NB4 (cell line): ENCODE measurements at regions not wholly inside any gene's neighbourhood (a gene's known extent, or its start where the extent isn't known, plus 50 kb on each side); places are given as distances from the start of the nearest gene placed in this dataset.

Experiments
- DNase-seq: peaks from one replicate; pipeline ENCODE4 v3.0.0; 2010; ENCODE audit warnings: low read depth
- H3K4me3 ChIP-seq: one replicate; pipeline ENCODE4 v1.5.1; 2011; ENCODE audit warnings: mild to moderate bottlenecking, low read depth, low read length, moderate library complexity
- CTCF ChIP-seq: IDR thresholded peaks from one replicate; pipeline ENCODE4 v1.5.1; 2012; ENCODE audit warnings: low read depth, low read length
- MYC ChIP-seq: IDR thresholded peaks from 2 replicates; pipeline ENCODE4 v1.6.1; 2011; ENCODE audit warnings: low read depth, low read length
- POLR2A ChIP-seq: IDR thresholded peaks from 2 replicates; pipeline ENCODE4 v1.6.1; 2011; ENCODE audit warnings: mild to moderate bottlenecking; ENCODE audit not compliant: insufficient read length; ENCODE audit errors: extremely low read depth
- TF ChIP-seq, protein P1 (sequence below): IDR thresholded peaks from 2 replicates; pipeline ENCODE4 v1.6.1; 2011; ENCODE audit warnings: low read depth, low read length

DNA sequence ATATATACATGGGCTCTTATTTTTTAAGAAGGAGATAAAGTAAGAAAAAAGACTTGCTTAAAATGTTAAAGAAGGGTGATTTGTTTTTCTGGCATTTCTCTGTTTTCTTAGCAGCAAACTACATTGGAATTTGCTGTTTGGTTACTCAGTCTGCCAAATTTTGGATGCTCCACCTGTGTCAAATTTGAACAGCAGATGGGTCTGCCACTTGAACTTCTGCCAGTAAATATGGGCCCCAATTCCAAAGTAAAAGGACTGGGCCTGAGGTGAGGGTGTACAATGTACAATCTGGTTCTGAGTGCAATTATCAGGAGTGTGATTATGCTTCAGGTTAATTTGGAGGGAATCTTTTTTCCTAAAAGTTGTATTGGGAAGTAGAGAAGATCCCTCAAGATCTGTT lies 794.5 kb downstream of the DSC3 start:
- no peak for TF ChIP-seq CTCF
- TF ChIP-seq MYC: no peak
- TF ChIP-seq, protein P1, sequence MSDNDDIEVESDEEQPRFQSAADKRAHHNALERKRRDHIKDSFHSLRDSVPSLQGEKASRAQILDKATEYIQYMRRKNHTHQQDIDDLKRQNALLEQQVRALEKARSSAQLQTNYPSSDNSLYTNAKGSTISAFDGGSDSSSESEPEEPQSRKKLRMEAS: no peak
- TF ChIP-seq POLR2A: no peak
- DNase-seq: no peak
- no peak overlapping the region for H3K4me3 ChIP-seq

GRCh38 chr18:30245766-30246455 lies 796.6 kb downstream of the DSC3 start:
- H3K4me3 ChIP-seq: no peak overlapping the region
- no peak for DNase-seq

GRCh38 chr18:30234755-30235154 lies 807.8 kb downstream of the DSC3 start:
- TF ChIP-seq MYC: no peak
- TF ChIP-seq POLR2A: no peak
- no peak for TF ChIP-seq CTCF
- TF ChIP-seq, protein P1: no peak
- DNase-seq: no peak
- no peak overlapping the region for H3K4me3 ChIP-seq

More at GRCh38 chr18:30245766-30246455, 796.6 kb downstream of the DSC3 start:
- no peak for TF ChIP-seq MYC
- TF ChIP-seq, protein P1: no peak
- TF ChIP-seq POLR2A: no peak
- TF ChIP-seq CTCF: no peak

DNA sequence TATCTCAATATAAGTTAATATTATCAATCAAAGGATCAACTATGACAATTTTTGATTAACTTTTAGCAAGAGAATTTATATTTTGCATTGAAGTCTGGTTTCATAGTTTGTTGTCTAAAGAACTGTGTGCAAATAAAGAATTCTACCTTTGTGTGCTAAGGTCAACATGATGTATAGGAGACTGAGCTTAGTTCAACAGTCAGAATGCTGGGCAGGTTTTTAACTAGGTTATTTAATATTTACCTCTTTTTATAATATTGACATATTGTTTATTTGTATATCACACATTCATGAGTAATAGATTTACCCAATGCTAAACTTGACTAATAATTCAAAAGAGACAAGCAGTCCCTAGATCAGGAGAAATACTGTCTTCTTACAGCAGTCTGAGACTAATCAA lies 831.4 kb downstream of the DSC3 start:
- TF ChIP-seq, protein P1: no peak
- no peak for TF ChIP-seq CTCF
- TF ChIP-seq MYC: no peak
- no peak for TF ChIP-seq POLR2A

DNA sequence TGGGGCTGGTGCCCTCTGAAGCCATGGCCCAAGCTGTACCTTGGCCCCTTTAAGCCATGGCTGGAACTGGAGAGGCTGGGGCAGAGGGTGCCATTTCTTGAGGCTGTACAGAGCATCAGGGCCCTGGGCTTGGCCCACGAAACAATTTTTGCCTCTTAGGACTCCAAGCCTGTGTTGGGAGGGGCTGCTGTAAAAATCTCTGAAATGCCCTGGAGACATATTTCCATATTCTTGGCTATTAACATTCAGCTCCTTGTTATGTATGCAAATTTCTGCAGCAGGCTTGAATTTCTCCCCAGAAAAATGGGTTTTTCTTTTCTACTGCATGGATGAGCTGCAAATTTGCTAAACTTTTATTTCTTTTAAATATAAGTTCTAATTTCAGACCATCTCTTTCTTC lies 834.0 kb downstream of the DSC3 start:
- TF ChIP-seq CTCF: no peak
- TF ChIP-seq MYC: no peak
- no peak for TF ChIP-seq POLR2A
- TF ChIP-seq, protein P1: no peak
- DNase-seq: no peak
- no peak overlapping the region for H3K4me3 ChIP-seq

More for the DNA sequence above, 831.4 kb downstream of the DSC3 start:
- H3K4me3 ChIP-seq: no peak overlapping the region
- DNase-seq: no peak
